Putamen (tissue), 1 donor: ENCODE measurements at regions not wholly inside any gene's neighbourhood (a gene's known extent, or its start where the extent isn't known, plus 50 kb on each side); places are given as distances from the start of the nearest gene placed in this dataset.
A peak's percentile ranks its signal among the peaks of the same experiment; 100 is the strongest.
"Not testable (repeated sequence)": the region's sequence is repeated elsewhere in the genome, so short reads cannot be mapped to it uniquely, and the experiment has no call there.

Source experiments
- DNase-seq: peaks from one replicate; pipeline ENCODE4 v3.0.0-alpha.2; 2016; ENCODE audit warnings: low spot score

- DNase-seq: no peak
Measured at GRCh38 chr10:106296750-106297392, 867.6 kb downstream of the SORCS1 start.

- no peak for DNase-seq
Measured at GRCh38 chr10:106284802-106285587, 879.5 kb downstream of the SORCS1 start.

GRCh38 chr10:106280896-106281460 is 883.5 kb downstream of the SORCS1 start:
- DNase-seq: no peak

- DNase-seq: no peak
Measured at GRCh38 chr10:106278383-106278782, 886.1 kb downstream of the SORCS1 start.

GRCh38 chr10:106271237-106271636 is 893.3 kb downstream of the SORCS1 start:
- no peak for DNase-seq

- DNase-seq: no peak
Measured at GRCh38 chr10:106268000-106268399, 896.5 kb downstream of the SORCS1 start.

GRCh38 chr10:106267591-106267990 is 896.9 kb downstream of the SORCS1 start:
- no peak for DNase-seq

- DNase-seq: not testable (repeated sequence)
Measured at GRCh38 chr10:106257432-106257831, 907.1 kb downstream of the SORCS1 start.

GRCh38 chr10:106255111-106255678 is 909.3 kb downstream of the SORCS1 start:
- DNase-seq: no peak

- DNase-seq: no peak
Measured at GRCh38 chr10:106254071-106254470, 910.4 kb downstream of the SORCS1 start.

GRCh38 chr10:106252541-106252940 is 912.0 kb downstream of the SORCS1 start:
- no peak for DNase-seq

GRCh38 chr10:106251573-106251972 is 912.9 kb downstream of the SORCS1 start:
- DNase-seq: no peak

GRCh38 chr10:106242301-106242700 is 922.2 kb downstream of the SORCS1 start:
- no peak for DNase-seq

GRCh38 chr10:106226828-106227227 is 937.7 kb downstream of the SORCS1 start:
- DNase-seq: no peak

GRCh38 chr10:106226142-106226541 is 938.4 kb downstream of the SORCS1 start:
- no peak for DNase-seq

GRCh38 chr10:106224676-106225075 is 939.8 kb downstream of the SORCS1 start:
- DNase-seq: no peak

GRCh38 chr10:106217627-106218026 is 946.9 kb downstream of the SORCS1 start:
- DNase-seq: no peak

GRCh38 chr10:106216085-106216484 is 948.4 kb downstream of the SORCS1 start:
- DNase-seq: no peak

- no peak for DNase-seq
Measured at GRCh38 chr10:106214243-106214642, 950.3 kb downstream of the SORCS1 start.

- DNase-seq: no peak
Measured at GRCh38 chr10:106213493-106213892, 951.0 kb downstream of the SORCS1 start.

GRCh38 chr10:106198275-106198674 is 966.2 kb downstream of the SORCS1 start:
- no peak for DNase-seq

GRCh38 chr10:106189292-106189691 is 975.2 kb downstream of the SORCS1 start:
- DNase-seq: peak; percentile 2

- DNase-seq: no peak
Measured at GRCh38 chr10:106185951-106186350, 978.6 kb downstream of the SORCS1 start.
